GM10248 (cell line): ENCODE measurements at regions not wholly inside any gene's neighbourhood (a gene's known extent, or its start where the extent isn't known, plus 50 kb on each side); places are given as distances from the start of the nearest gene placed in this dataset.

Experiments used
- CTCF ChIA-PET: fragments of 300-600 bp; sonication (Branson Sonifier 250); formaldehyde crosslinking; extraction: SDS; loops from one replicate; lab custom pipeline; 2021; ENCODE audit warnings: antibody characterized with exemption; lab: Yijun Ruan, JAX
- POLR2A ChIA-PET: fragments of 350-650 bp; sonication (Branson Sonifier 250); formaldehyde crosslinking; extraction: SDS; loops from one replicate; lab custom pipeline; 2020; ENCODE audit warnings: antibody characterized with exemption; lab: Yijun Ruan, JAX
- DNase-seq: peaks from one replicate; pipeline ENCODE4 v3.0.0; 2012; ENCODE audit errors: extremely low spot score
- TF ChIP-seq, protein P1 (sequence below): IDR thresholded peaks from 2 replicates; pipeline ENCODE4 v1.5.1; 2012; ENCODE audit warnings: mild to moderate bottlenecking, low read depth; ENCODE audit errors: extremely low read depth, missing control alignments, control extremely low read depth

DNA sequence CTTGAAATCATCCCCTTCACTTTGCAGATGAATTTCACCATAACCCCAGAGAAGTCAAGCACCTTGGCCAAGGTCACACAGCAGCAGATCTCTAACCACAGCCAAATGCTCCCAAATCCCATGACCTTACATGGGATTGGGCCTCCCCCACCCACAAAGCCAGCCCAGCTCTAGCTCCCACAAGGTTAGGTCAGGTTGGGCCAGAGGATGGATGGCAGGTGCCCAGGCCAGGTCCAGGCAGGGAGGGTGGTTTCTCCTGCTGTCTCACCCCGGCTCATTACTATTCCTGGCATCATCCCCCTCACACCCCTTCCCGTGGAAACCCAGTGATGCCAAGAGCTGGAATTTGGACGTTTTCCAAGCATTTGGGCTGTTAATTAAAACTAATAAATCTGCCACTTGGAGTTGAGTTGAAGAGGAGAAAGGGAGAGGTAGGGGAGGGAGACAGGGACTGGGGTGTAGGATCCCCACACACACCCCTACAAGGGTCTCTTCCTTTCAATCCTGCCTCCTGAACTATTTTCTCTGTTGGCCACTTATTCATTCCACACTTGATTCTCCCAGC, 181.6 kb downstream of the TMEM132E start:
- TF ChIP-seq, protein P1, sequence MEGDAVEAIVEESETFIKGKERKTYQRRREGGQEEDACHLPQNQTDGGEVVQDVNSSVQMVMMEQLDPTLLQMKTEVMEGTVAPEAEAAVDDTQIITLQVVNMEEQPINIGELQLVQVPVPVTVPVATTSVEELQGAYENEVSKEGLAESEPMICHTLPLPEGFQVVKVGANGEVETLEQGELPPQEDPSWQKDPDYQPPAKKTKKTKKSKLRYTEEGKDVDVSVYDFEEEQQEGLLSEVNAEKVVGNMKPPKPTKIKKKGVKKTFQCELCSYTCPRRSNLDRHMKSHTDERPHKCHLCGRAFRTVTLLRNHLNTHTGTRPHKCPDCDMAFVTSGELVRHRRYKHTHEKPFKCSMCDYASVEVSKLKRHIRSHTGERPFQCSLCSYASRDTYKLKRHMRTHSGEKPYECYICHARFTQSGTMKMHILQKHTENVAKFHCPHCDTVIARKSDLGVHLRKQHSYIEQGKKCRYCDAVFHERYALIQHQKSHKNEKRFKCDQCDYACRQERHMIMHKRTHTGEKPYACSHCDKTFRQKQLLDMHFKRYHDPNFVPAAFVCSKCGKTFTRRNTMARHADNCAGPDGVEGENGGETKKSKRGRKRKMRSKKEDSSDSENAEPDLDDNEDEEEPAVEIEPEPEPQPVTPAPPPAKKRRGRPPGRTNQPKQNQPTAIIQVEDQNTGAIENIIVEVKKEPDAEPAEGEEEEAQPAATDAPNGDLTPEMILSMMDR, result no peak
- no peak for DNase-seq
- ChIA-PET POLR2A (no interaction called here), CTCF (no interaction called here)

DNA sequence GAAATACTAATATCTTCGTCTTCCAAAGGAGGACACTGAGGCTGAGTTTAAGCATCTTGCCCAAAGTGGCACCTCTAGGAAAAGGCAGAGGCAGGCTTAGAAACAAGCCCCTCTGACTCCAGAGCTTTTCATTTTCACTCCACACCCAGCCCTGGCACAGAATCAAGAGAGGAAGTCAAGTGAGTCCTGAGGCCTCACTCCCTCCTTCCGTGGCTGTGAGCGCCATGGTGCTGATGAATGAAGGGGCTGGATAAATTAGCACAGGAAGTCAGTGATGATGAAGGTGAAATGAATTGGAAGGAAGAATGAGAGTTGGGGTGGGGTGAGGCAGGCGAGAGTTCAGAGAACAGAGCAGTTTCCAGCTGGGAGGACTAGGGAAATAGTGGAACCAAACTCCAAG, 179.3 kb downstream of the TMEM132E start:
- TF ChIP-seq, protein P1, result no peak
- CTCF ChIA-PET, result no interaction called here
- POLR2A ChIA-PET, result no interaction called here
- no peak for DNase-seq

DNA sequence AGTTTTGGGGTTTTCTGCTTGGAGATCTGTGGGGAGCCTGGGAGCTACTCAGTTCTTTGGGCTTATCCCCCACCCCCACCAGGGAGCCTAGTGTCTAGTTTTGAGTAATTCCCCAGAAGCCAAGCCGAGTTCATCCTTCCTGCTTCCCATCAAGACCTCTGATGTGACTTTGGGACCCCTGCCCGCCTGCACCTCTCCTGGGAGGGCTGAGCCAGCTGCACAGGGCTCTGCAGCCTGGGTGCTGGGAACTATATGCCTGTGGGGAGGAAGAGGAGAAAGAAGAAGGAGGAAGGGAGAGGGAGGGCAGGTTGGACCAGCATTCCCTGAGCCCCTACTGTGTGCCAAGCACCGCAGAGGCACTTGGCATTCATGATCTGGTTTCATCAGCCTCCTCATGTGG, 178.9 kb downstream of the TMEM132E start:
- ChIA-PET POLR2A (no interaction called here), CTCF (no interaction called here)
- TF ChIP-seq, protein P1, result no peak

DNA sequence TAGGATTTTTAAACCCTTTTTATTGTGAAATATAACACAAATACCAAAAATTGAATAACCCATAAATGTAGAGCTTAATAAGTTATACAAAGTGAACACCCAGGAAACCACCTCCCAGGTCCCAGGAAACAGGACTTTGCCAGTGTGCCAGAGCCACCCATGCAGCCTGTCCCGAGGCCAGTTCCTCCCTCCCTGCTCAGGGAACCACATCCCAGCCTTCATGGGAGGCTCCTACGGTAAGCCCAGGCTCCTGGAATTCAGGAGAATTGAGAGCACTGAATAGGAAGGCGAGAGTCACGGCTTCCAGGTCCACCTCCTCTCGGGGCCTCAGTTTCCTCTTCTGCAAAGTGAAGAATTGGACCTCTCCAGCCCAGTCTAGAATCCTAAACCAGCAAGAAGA, 178.2 kb downstream of the TMEM132E start:
- DNase-seq, result no peak
- POLR2A ChIA-PET, result no interaction called here
- TF ChIP-seq, protein P1, result no peak
- CTCF ChIA-PET, result no interaction called here

More for the DNA sequence above, 178.9 kb downstream of the TMEM132E start:
- no peak for DNase-seq

DNA sequence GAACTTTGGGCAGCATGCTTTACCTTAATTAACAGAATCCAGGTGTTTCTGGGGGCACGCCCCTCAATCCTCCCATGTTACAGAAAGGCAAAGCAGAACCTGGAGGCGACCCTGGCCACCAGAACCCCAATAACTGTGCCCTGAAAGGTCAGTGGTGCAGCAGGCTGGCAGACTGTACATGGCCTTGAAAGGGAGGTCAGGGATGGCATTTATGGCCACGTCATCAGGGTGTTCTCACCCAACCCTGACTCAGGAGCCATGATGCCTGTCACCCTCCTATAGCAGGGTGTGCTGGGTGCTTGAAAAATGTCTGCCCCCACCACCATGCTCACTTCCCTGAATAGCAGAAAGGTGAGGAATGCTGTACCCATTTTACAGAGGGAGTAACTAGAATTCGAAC, 177.7 kb downstream of the TMEM132E start:
- TF ChIP-seq, protein P1, result no peak
- no peak for DNase-seq
- ChIA-PET POLR2A (no interaction called here), CTCF (no interaction called here)

DNA sequence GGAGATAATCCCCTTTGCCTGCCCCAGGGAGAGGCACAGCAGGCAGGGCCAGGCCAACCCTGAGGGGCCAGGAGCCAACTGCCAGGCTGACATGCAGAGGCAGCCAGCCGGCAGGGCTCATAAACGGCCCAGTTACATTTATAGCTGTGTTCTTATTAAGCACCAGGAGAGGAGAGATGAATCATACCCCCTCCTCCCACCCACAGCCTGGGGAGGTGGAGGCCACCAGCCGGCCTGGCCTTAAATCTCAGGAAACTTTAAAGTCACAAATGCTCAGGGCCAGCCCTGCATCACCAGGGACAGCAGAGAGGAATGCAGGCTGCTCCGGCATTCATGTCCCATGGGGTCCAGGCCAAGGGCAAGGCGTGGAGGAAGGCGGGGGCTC, 177.2 kb downstream of the TMEM132E start:
- TF ChIP-seq, protein P1, result no peak
- ChIA-PET CTCF (no interaction called here), POLR2A (no interaction called here)
- no peak for DNase-seq
